SK-N-SH (cell line): ENCODE measurements at regions not wholly inside any gene's neighbourhood (a gene's known extent, or its start where the extent isn't known, plus 50 kb on each side); places are given as distances from the start of the nearest gene placed in this dataset.

Experiments used
- CTCF ChIA-PET: fragments of 300-600, 350-600 bp; formaldehyde crosslinking; extraction: SDS; loops from one replicate; lab custom pipeline; 2021; lab: Yijun Ruan, JAX
- POLR2A ChIA-PET: fragments of 350-600 bp; sonication (Branson Sonifier 250); formaldehyde crosslinking; extraction: SDS; loops from one replicate; lab custom pipeline; 2020; ENCODE audit warnings: antibody characterized with exemption, inconsistent platforms; lab: Yijun Ruan, JAX
- DNase-seq: peaks from one replicate; pipeline ENCODE4 v3.0.0; 2012
- H2AFZ ChIP-seq: fragments of 200-600 bp; sonication (generic); 2 replicates; pipeline ENCODE4 v1.8.1; 2016; ENCODE audit warnings: antibody characterized with exemption, mild to moderate bottlenecking, low read depth
- H3F3A ChIP-seq: fragments of 200-600 bp; sonication (generic); replicated peaks from 2 replicates; pipeline ENCODE3; 2016; ENCODE audit warnings: antibody characterized with exemption, mild to moderate bottlenecking; ENCODE audit not compliant: insufficient read depth
- H3K27ac ChIP-seq, 2 experiments: fragments of 200-500 bp in 1 of 2; fragments of 200-600 bp in 1 of 2; sonication (Bioruptor generic) in 1 of 2; sonication (generic), shearing (Covaris generic) in 1 of 2; 2 replicates each; pipeline versions ENCODE4 v1.5.1 to v1.6.1; 2014 to 2016; ENCODE audit warnings: low read depth in 2 of 2, inconsistent platforms in 1 of 2, low read length in 1 of 2, mild to moderate bottlenecking in 1 of 2, mixed read lengths in 1 of 2
- H3K27me3 ChIP-seq: fragments of 200-600 bp; sonication (generic), shearing (Covaris generic); 2 replicates; pipeline ENCODE4 v1.6.1; 2016; ENCODE audit warnings: mixed run types; ENCODE audit not compliant: insufficient read depth
- H3K36me3 ChIP-seq, 2 experiments: fragments of 200-500 bp in 1 of 2; fragments of 200-600 bp in 1 of 2; sonication (Bioruptor generic) in 1 of 2; sonication (generic) in 1 of 2; replicated peaks in 1 of 2; 2 replicates each; pipeline versions ENCODE3 to v1.5.1; 2014 to 2016; ENCODE audit warnings: low read length in 1 of 2, mild to moderate bottlenecking in 1 of 2; ENCODE audit not compliant: insufficient read depth in 2 of 2, control insufficient read depth in 1 of 2
- H3K4me1 ChIP-seq, 2 experiments: fragments of 200-500 bp in 1 of 2; fragments of 200-600 bp in 1 of 2; sonication (Bioruptor generic) in 1 of 2; sonication (generic), shearing (Covaris generic) in 1 of 2; 2 replicates each; pipeline versions ENCODE4 v1.5.1 to v1.6.1; 2014 to 2016; ENCODE audit warnings: low read depth in 1 of 2, low read length in 1 of 2, mixed run types in 1 of 2; ENCODE audit not compliant: insufficient read depth in 2 of 2, control insufficient read depth in 1 of 2
- H3K4me2 ChIP-seq: fragments of 200-600 bp; sonication (generic), shearing (Covaris generic); 2 replicates; pipeline ENCODE4 v1.6.1; 2017; ENCODE audit warnings: mixed run types
- H3K4me3 ChIP-seq, 2 experiments: fragments of 200-500 bp in 1 of 2; fragments of 200-600 bp in 1 of 2; sonication (Bioruptor generic) in 1 of 2; sonication (generic), shearing (Covaris generic) in 1 of 2; 2 replicates each; pipeline versions ENCODE4 v1.5.1 to v1.8.1; 2014 to 2016; ENCODE audit warnings: low read depth in 2 of 2, inconsistent platforms in 1 of 2, low read length in 1 of 2, mild to moderate bottlenecking in 1 of 2, mixed read lengths in 1 of 2, moderate library complexity in 1 of 2
- H3K79me2 ChIP-seq: fragments of 200-600 bp; sonication (generic); 2 replicates; pipeline ENCODE4 v1.8.1; 2017; ENCODE audit warnings: mild to moderate bottlenecking; ENCODE audit not compliant: insufficient read depth
- H3K9ac ChIP-seq: fragments of 200-600 bp; sonication (generic); 2 replicates; pipeline ENCODE4 v1.6.1; 2017; ENCODE audit warnings: mixed run types
- H3K9me2 ChIP-seq: fragments of 200-600 bp; sonication (generic); 2 replicates; pipeline ENCODE4 v1.6.1; 2017; ENCODE audit warnings: mixed run types
- H3K9me3 ChIP-seq: fragments of 200-600 bp; sonication (generic); 2 replicates; pipeline ENCODE4 v1.6.1; 2017; ENCODE audit warnings: mixed run types, mild to moderate bottlenecking, moderate library complexity
- H4K20me1 ChIP-seq: fragments of 200-600 bp; sonication (generic); 2 replicates; pipeline ENCODE4 v1.6.1; 2017; ENCODE audit warnings: mild to moderate bottlenecking, mixed run types; ENCODE audit not compliant: insufficient read depth
- CHD2 ChIP-seq: fragments of 150-350 bp; IDR thresholded peaks from 2 replicates; pipeline ENCODE4 v1.6.1; 2018; ENCODE audit warnings: low read length; ENCODE audit not compliant: partially characterized antibody
- ELF1 ChIP-seq: IDR thresholded peaks from 2 replicates; pipeline ENCODE4 v1.4.0; 2012
- FOSL2 ChIP-seq: IDR thresholded peaks from 2 replicates; pipeline ENCODE4 v1.4.0; 2012; ENCODE audit warnings: low read depth, mild to moderate bottlenecking, moderate library complexity, borderline replicate concordance
- FOXM1 ChIP-seq: IDR thresholded peaks from 2 replicates; pipeline ENCODE4 v1.4.0; 2012; ENCODE audit warnings: low read depth, mild to moderate bottlenecking
- GABPA ChIP-seq: IDR thresholded peaks from 2 replicates; pipeline ENCODE4 v1.4.0; 2012; ENCODE audit warnings: low read depth, mild to moderate bottlenecking
- JUND ChIP-seq: IDR thresholded peaks from 2 replicates; pipeline ENCODE4 v1.4.0; 2012
- MXI1 ChIP-seq: IDR thresholded peaks from 2 replicates; pipeline ENCODE4 v1.6.1; 2012; ENCODE audit warnings: mild to moderate bottlenecking, low read depth, low read length, improper control_type of control experiment
- NRF1 ChIP-seq: IDR thresholded peaks from 2 replicates; pipeline ENCODE4 v1.6.1; 2012; ENCODE audit warnings: low read depth, mild to moderate bottlenecking, low read length
- POLR2AphosphoS5 ChIP-seq: IDR thresholded peaks from 2 replicates; pipeline ENCODE4 v1.6.1; 2012; ENCODE audit warnings: low read depth, low read length
- RAD21 ChIP-seq: IDR thresholded peaks from 2 replicates; pipeline ENCODE4 v1.6.1; 2012; ENCODE audit warnings: mild to moderate bottlenecking, low read length
- RFX5 ChIP-seq: IDR thresholded peaks from 2 replicates; pipeline ENCODE4 v1.6.1; 2012; ENCODE audit warnings: mild to moderate bottlenecking, improper control_type of control experiment, low read length
- RXRA ChIP-seq: IDR thresholded peaks from 2 replicates; pipeline ENCODE4 v1.4.0; 2012; ENCODE audit warnings: low read depth, mild to moderate bottlenecking, borderline replicate concordance
- SIN3A ChIP-seq: IDR thresholded peaks from 2 replicates; pipeline ENCODE4 v1.6.1; 2012; ENCODE audit warnings: low read depth, mild to moderate bottlenecking, low read length, moderate library complexity, borderline replicate concordance
- SMC3 ChIP-seq: IDR thresholded peaks from 2 replicates; pipeline ENCODE4 v1.6.1; 2012; ENCODE audit warnings: low read depth, low read length, improper control_type of control experiment
- TEAD4 ChIP-seq: IDR thresholded peaks from 2 replicates; pipeline ENCODE4 v1.4.0; 2012; ENCODE audit warnings: mild to moderate bottlenecking, borderline replicate concordance; ENCODE audit not compliant: insufficient read depth
- YY1 ChIP-seq: IDR thresholded peaks from 2 replicates; pipeline ENCODE4 v1.4.0; 2012; ENCODE audit warnings: low read depth, mild to moderate bottlenecking
- WGBS: methylation state at CpG from one replicate; pipeline ENCODE4 v1.1.6; 2017; ENCODE audit warnings: low lambda C conversion rate; 5-methylcytosine and 5-hydroxymethylcytosine counted together
- TF ChIP-seq, protein P1 (sequence below): fragments of 150-350 bp; IDR thresholded peaks from 2 replicates; pipeline ENCODE4 v1.6.1; 2017; ENCODE audit warnings: antibody characterized with exemption, low read length, low read depth, borderline replicate concordance
- TF ChIP-seq, protein P2 (sequence below): IDR thresholded peaks from 2 replicates; pipeline ENCODE4; 2012
- TF ChIP-seq, protein P3 (sequence below): fragments of 150-350 bp; IDR thresholded peaks from 2 replicates; pipeline ENCODE4 v1.6.1; 2016; ENCODE audit warnings: mild to moderate bottlenecking, low read depth, low read length
- TF ChIP-seq, protein P4 (sequence below): fragments of 200-600 bp; sonication (generic); IDR thresholded peaks from 2 replicates; pipeline ENCODE4 v1.6.1; 2017; ENCODE audit warnings: antibody characterized with exemption, mild to moderate bottlenecking, moderate library complexity
- TF ChIP-seq, protein P5 (sequence below): IDR thresholded peaks from 2 replicates; pipeline ENCODE4 v1.4.0; 2012; ENCODE audit warnings: low read depth, borderline replicate concordance

DNA sequence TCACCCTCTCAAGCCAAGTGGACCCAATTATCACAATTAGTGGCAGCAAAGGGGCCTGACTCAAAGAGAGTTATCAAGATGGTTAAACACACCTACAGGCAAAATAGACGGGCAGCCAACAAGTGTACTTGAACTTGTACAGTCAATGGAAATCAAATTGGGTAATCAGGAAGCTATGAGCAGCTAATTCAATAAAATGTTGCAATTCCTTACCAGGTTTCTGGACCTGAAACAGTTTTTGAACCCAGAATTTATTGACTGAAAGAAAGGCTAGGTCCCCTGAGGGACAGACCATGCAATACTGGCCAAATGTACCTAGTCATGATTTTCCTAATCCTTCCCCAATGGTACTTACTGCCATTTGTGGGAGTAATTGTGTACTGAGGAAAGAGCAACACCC, 679.8 kb downstream of the EPM2A start:
- H2AFZ ChIP-seq = no peak overlapping the region
- TF ChIP-seq CHD2 = no peak
- TF ChIP-seq MXI1 = no peak
- TF ChIP-seq JUND = no peak
- TF ChIP-seq GABPA = no peak
- TF ChIP-seq, protein P1, sequence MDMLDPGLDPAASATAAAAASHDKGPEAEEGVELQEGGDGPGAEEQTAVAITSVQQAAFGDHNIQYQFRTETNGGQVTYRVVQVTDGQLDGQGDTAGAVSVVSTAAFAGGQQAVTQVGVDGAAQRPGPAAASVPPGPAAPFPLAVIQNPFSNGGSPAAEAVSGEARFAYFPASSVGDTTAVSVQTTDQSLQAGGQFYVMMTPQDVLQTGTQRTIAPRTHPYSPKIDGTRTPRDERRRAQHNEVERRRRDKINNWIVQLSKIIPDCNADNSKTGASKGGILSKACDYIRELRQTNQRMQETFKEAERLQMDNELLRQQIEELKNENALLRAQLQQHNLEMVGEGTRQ = no peak
- no peak for TF ChIP-seq YY1
- no peak for TF ChIP-seq RAD21
- TF ChIP-seq, protein P2, sequence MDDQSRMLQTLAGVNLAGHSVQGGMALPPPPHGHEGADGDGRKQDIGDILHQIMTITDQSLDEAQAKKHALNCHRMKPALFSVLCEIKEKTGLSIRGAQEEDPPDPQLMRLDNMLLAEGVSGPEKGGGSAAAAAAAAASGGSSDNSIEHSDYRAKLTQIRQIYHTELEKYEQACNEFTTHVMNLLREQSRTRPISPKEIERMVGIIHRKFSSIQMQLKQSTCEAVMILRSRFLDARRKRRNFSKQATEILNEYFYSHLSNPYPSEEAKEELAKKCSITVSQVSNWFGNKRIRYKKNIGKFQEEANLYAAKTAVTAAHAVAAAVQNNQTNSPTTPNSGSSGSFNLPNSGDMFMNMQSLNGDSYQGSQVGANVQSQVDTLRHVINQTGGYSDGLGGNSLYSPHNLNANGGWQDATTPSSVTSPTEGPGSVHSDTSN = no peak
- TF ChIP-seq POLR2AphosphoS5 = no peak
- no peak for TF ChIP-seq SIN3A
- TF ChIP-seq, protein P3, sequence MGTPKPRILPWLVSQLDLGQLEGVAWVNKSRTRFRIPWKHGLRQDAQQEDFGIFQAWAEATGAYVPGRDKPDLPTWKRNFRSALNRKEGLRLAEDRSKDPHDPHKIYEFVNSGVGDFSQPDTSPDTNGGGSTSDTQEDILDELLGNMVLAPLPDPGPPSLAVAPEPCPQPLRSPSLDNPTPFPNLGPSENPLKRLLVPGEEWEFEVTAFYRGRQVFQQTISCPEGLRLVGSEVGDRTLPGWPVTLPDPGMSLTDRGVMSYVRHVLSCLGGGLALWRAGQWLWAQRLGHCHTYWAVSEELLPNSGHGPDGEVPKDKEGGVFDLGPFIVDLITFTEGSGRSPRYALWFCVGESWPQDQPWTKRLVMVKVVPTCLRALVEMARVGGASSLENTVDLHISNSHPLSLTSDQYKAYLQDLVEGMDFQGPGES = no peak
- TF ChIP-seq FOXM1 = no peak
- no peak for TF ChIP-seq ELF1
- TF ChIP-seq, protein P4, sequence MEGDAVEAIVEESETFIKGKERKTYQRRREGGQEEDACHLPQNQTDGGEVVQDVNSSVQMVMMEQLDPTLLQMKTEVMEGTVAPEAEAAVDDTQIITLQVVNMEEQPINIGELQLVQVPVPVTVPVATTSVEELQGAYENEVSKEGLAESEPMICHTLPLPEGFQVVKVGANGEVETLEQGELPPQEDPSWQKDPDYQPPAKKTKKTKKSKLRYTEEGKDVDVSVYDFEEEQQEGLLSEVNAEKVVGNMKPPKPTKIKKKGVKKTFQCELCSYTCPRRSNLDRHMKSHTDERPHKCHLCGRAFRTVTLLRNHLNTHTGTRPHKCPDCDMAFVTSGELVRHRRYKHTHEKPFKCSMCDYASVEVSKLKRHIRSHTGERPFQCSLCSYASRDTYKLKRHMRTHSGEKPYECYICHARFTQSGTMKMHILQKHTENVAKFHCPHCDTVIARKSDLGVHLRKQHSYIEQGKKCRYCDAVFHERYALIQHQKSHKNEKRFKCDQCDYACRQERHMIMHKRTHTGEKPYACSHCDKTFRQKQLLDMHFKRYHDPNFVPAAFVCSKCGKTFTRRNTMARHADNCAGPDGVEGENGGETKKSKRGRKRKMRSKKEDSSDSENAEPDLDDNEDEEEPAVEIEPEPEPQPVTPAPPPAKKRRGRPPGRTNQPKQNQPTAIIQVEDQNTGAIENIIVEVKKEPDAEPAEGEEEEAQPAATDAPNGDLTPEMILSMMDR = no peak
- TF ChIP-seq, all 33 proteins: peak for 0
- Histone ChIP-seq H3K9ac (no peak overlapping the region), H3K27me3 (no peaks in the 10 kb centered on the region), H3K27ac (no peak overlapping the region), H3F3A (no peaks in the 10 kb centered on the region), H3K36me3 (no peaks in the 10 kb centered on the region), H3K4me1 (peaks cover 0 to 4% of the 10 kb centered on the region in 2 experiments; a peak in 1 of 4 replicates), H3K9me3 (no peaks in the 10 kb centered on the region), H3K79me2 (no peaks in the 10 kb centered on the region), H3K9me2 (no peaks in the 10 kb centered on the region), H4K20me1 (no peaks in the 10 kb centered on the region), H3K4me3 (no peak overlapping the region), H3K4me2 (no peak overlapping the region)
- POLR2A ChIA-PET = no interaction called here
- CTCF ChIA-PET = no interaction called here
- no peak for DNase-seq
- WGBS = 25% methylated on average over 1 of the region's 1 CpG

DNA sequence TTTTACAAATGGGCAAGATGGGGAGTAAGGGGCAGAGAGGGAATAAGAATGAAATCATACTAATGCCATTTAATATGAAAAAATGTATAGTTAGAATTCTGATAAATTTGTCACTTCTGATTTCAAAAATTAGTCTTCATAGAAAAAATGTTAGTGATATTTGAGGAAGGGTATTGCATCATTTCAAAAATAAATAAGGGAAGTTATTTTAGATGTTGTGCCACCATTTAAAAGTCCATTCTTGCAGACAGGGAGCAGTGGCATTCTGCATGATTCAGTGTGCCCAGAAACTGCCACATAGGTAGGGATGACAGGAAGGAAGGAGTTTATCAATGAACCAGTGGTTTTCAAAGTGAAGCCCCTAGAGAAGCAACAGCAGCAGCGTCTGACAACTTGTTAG, 674.6 kb downstream of the EPM2A start:
- TF ChIP-seq RXRA = no peak
- no peak for TF ChIP-seq FOSL2
- TF ChIP-seq ELF1 = no peak
- no peak for TF ChIP-seq POLR2AphosphoS5
- no peak for TF ChIP-seq NRF1
- TF ChIP-seq, protein P2 = no peak
- no peak for TF ChIP-seq YY1
- TF ChIP-seq RFX5 = no peak
- no peak for TF ChIP-seq SMC3
- no peak for TF ChIP-seq TEAD4
- TF ChIP-seq, protein P5, sequence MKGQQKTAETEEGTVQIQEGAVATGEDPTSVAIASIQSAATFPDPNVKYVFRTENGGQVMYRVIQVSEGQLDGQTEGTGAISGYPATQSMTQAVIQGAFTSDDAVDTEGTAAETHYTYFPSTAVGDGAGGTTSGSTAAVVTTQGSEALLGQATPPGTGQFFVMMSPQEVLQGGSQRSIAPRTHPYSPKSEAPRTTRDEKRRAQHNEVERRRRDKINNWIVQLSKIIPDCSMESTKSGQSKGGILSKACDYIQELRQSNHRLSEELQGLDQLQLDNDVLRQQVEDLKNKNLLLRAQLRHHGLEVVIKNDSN = no peak
- 22% methylated on average over 1 of the region's 1 CpG for WGBS
- POLR2A ChIA-PET = no interaction called here

More for the DNA sequence above, 674.6 kb downstream of the EPM2A start:
- no peak overlapping the region for H3K27ac ChIP-seq
- CTCF ChIA-PET = no interaction called here
- H4K20me1 ChIP-seq = no peaks in the 10 kb centered on the region
- no peak overlapping the region for H2AFZ ChIP-seq
- H3K4me2 ChIP-seq = no peak overlapping the region
- H3K79me2 ChIP-seq = no peaks in the 10 kb centered on the region
- H3K9ac ChIP-seq = no peak overlapping the region
- no peaks in the 10 kb centered on the region for H3K9me3 ChIP-seq
- no peaks in the 10 kb centered on the region for H3K9me2 ChIP-seq
- H3K36me3 ChIP-seq = no peaks in the 10 kb centered on the region
- DNase-seq = no peak
- H3F3A ChIP-seq = no peaks in the 10 kb centered on the region
- no peaks in the 10 kb centered on the region for H3K4me1 ChIP-seq
- H3K4me3 ChIP-seq = no peak overlapping the region
- H3K27me3 ChIP-seq = no peaks in the 10 kb centered on the region
